SHP77 treated with DMSO at 0.1 percent for 48 hours (cell line): ENCODE measurements at regions not wholly inside any gene's neighbourhood (a gene's known extent, or its start where the extent isn't known, plus 50 kb on each side); places are given as distances from the start of the nearest gene placed in this dataset.

Experiments used
- DNase-seq: peaks from one replicate; lab custom pipeline; 2025; lab: John Stamatoyannopoulos, UW

DNA sequence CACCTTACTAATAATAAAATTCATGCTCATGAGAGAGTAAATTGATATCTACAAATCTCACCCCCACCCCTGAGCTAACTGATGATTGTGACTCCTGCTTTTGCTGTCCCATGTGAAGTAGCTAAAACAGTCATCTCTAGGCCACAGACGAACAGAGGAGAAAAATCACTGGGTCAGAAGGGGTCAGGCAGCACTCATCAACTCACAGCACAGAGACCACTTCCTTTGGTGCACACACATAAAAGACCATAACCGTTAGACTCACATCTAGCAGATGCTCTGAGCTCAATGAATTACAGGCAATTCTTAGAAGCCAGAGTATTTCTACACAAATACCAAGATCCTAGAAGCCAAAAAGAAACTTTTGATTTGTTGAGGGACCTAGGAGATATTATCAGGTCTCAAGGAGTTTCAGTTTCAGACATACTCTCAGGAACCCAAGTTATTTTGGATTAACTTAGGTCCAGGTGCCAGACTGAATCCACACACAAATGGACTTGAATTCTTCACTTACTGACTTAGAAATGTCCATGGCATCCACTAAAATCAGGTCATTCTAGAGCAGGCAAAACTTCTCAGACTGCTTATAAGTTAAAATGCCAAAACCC lies 65.0 kb upstream of the TES start:
- no peak for DNase-seq

DNA sequence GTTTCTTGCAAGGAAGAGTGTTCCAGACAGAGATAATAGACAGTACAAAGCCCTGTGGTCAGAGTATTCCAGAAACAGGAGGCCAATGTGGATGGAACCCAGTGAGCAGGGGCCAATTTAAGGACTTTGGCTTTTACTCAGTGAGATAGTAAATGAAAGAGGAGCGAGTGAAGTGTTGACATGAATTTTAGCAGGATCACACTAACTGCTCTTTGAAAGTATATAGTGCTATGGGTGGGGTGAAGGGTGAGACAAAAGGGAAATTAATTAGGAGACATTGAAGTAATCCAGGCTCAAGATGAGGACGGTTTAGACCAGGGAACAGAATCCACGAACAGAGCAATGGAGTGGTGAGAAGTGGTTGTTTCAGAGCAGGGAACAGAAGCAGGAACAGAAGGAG lies 62.2 kb upstream of the TES start:
- no peak for DNase-seq

DNA sequence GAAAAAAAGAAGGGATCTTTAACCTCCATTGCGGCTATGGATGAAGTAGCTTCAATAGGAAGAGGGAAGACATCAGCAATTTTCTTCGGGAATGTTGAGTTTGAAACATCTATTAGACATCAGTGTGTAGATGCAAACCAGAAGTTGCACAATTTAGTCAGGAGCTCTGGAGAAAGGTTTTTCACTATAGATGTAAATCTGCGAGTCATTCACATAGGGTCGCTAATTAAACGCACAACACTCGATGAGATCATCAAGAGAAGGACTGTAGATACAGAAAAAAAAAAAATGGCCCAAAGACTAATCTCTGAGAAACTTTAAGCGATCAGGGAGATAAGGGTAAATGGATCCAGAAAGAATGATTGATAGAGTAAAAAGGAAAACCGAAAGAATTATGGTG lies 61.7 kb upstream of the TES start:
- no peak for DNase-seq

DNA sequence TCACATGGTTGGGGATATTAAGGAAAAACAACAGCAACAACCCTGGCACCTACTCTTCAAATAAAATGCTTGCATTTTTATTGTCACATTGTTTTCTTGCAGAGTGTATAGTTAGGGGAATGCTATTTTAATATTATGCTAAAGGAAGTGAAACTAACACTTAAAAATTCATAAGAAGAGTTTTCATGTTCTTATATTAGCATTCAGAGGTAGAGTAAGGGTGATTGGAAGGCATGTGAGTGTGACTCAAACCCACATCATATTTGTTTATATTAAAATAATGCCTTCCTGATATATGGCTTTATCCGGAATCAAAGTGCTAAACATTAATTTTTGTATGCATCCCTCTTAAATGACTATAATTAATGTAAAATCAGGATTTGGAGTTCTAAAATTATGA lies 59.8 kb upstream of the TES start:
- DNase-seq: no peak

DNA sequence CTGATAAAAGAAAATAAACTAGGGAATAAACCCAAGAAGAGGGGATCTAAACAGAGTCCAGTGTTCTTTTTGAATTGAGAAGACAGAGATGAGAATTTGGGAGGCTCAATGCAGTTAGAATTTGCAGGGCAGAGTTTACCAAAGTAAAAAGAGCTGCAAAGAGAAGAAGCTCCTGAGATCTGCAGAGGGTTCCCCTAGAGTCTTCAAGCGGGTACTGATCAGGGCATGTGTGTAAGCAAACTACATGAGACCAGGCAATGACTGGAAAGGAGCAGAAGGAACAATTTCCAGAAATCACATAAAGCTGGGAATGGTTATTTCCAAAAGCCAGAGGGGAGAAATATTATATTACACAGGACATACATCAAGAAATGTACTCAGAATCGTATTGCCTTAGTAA lies 58.1 kb upstream of the TES start:
- DNase-seq: no peak

DNA sequence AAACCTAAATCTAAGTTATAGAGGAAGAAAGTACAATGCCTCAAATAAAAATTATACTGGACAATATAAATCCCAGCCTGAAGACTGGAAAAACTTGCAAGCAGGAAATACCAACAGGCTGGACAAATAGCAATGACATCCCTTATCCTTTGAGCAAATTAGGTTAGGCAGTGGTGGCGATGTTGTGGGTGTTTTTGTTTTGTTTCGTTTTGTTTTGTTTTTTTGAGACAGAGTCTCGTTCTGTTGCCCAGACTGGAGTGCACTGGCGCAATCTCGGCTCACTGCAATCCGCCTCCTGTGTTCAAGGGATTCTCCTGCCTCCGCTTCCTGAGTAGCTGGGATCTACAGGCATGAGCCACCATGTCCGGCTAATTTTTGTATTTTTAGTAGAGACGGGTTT lies 57.3 kb upstream of the TES start:
- no peak for DNase-seq

DNA sequence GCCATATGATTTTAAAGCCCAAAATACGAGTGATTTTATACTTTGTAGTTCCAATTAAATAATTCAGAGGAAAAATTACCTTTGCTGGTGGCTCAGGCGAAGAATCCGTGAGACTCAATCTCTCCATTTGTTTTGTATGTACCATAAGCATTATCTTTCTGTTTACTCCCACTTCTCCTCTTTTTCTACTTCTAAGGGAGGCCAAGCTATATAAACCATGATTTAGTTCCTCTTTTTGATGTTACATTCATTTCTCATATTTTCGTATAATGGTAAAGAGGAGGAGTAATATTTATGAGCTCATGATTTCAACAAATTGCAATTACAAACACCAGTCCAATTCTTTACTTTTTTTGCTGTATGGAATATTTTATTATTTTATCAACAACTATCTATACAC lies 50.6 kb upstream of the TES start:
- no peak for DNase-seq
